ENCODE measurements at regions not wholly inside any gene's neighbourhood (a gene's known extent, or its start where the extent isn't known, plus 50 kb on each side); places are given as distances from the start of the nearest gene placed in this dataset.

GRCh38 chr3:64885055-64885454, 197.3 kb upstream of the ADAMTS9 start:
- DNase-seq (ENCODE audit: low spot score), result no peak

GRCh38 chr3:64884536-64884935, 196.7 kb upstream of the ADAMTS9 start:
- DNase-seq (ENCODE audit: low spot score), result no peak

GRCh38 chr3:64880916-64881315, 193.1 kb upstream of the ADAMTS9 start:
- no peak for DNase-seq (ENCODE audit: low spot score)

- no peak for DNase-seq (ENCODE audit: low spot score)
These were observed 190.6 kb upstream of the ADAMTS9 start for GRCh38 chr3:64878362-64878761.

GRCh38 chr3:64873400-64873799, 185.6 kb upstream of the ADAMTS9 start:
- no peak for DNase-seq (ENCODE audit: low spot score)

GRCh38 chr3:64872345-64872744, 184.5 kb upstream of the ADAMTS9 start:
- DNase-seq (ENCODE audit: low spot score), result no peak

GRCh38 chr3:64871834-64872249, 184.0 kb upstream of the ADAMTS9 start:
- DNase-seq (ENCODE audit: low spot score), result no peak

- DNase-seq (ENCODE audit: low spot score), result no peak
These were observed 183.3 kb upstream of the ADAMTS9 start for GRCh38 chr3:64870876-64871646.

GRCh38 chr3:64867224-64867623, 179.4 kb upstream of the ADAMTS9 start:
- DNase-seq (ENCODE audit: low spot score), result no peak

GRCh38 chr3:64865839-64866570, 178.2 kb upstream of the ADAMTS9 start:
- no peak for DNase-seq (ENCODE audit: low spot score)

- DNase-seq (ENCODE audit: low spot score), result no peak
These were observed 175.7 kb upstream of the ADAMTS9 start for GRCh38 chr3:64863226-64864212.

GRCh38 chr3:64861684-64862083, 173.9 kb upstream of the ADAMTS9 start:
- DNase-seq (ENCODE audit: low spot score), result no peak

- no peak for DNase-seq (ENCODE audit: low spot score)
These were observed 172.7 kb upstream of the ADAMTS9 start for GRCh38 chr3:64860536-64860870.

GRCh38 chr3:64859625-64860535, 172.1 kb upstream of the ADAMTS9 start:
- DNase-seq (ENCODE audit: low spot score), result no peak

GRCh38 chr3:64856977-64857516, 169.2 kb upstream of the ADAMTS9 start:
- no peak for DNase-seq (ENCODE audit: low spot score)

GRCh38 chr3:64856106-64856505, 168.3 kb upstream of the ADAMTS9 start:
- no peak for DNase-seq (ENCODE audit: low spot score)

GRCh38 chr3:64853456-64853855, 165.7 kb upstream of the ADAMTS9 start:
- no peak for DNase-seq (ENCODE audit: low spot score)

GRCh38 chr3:64852738-64853137, 164.9 kb upstream of the ADAMTS9 start:
- no peak for DNase-seq (ENCODE audit: low spot score)

- DNase-seq (ENCODE audit: low spot score), result no peak
These were observed 161.0 kb upstream of the ADAMTS9 start for GRCh38 chr3:64848822-64849221.

GRCh38 chr3:64848127-64848800, 160.5 kb upstream of the ADAMTS9 start:
- no peak for DNase-seq (ENCODE audit: low spot score)

GRCh38 chr3:64844558-64844957, 156.8 kb upstream of the ADAMTS9 start:
- DNase-seq (ENCODE audit: low spot score), result no peak

All from ecto neural progenitor cell (in vitro differentiated cells).